Erythroblast (primary cell): ENCODE measurements at regions not wholly inside any gene's neighbourhood (a gene's known extent, or its start where the extent isn't known, plus 50 kb on each side); places are given as distances from the start of the nearest gene placed in this dataset.

Experiments
- GATA1 ChIP-seq: IDR thresholded peaks from 2 replicates; pipeline ENCODE4 v1.6.1; 2011; ENCODE audit warnings: low read depth, mild to moderate bottlenecking, control low read depth, low read length, moderate library complexity
- POLR2A ChIP-seq: IDR thresholded peaks from 2 replicates; pipeline ENCODE4 v1.6.1; 2011; ENCODE audit warnings: mild to moderate bottlenecking, low read length

GRCh38 chr2:67671464-67672450, 274.6 kb downstream of the ETAA1 start:
- no peak for TF ChIP-seq POLR2A
- TF ChIP-seq GATA1: no peak
